BE2C (cell line): ENCODE measurements at regions not wholly inside any gene's neighbourhood (a gene's known extent, or its start where the extent isn't known, plus 50 kb on each side); places are given as distances from the start of the nearest gene placed in this dataset.

Experiments used
- DNase-seq: peaks from one replicate; pipeline ENCODE4 v3.0.0-alpha.2; 2020
- H3K27me3 ChIP-seq: fragments of 250-450 bp; sonication (Bioruptor Pico); 2 replicates; pipeline ENCODE4 v1.5.1; 2020; ENCODE audit warnings: mild to moderate bottlenecking
- H3K36me3 ChIP-seq: fragments of 250-450 bp; sonication (Bioruptor Pico); 2 replicates; pipeline ENCODE4 v1.5.1; 2020; ENCODE audit warnings: mild to moderate bottlenecking
- H3K4me1 ChIP-seq: fragments of 250-450 bp; sonication (Bioruptor Pico); 2 replicates; pipeline ENCODE4 v1.5.1; 2020
- H3K4me3 ChIP-seq: 2 replicates; pipeline ENCODE4 v1.5.1; 2011; ENCODE audit warnings: low read depth, low read length
- H3K9me3 ChIP-seq: fragments of 250-450 bp; sonication (Bioruptor Pico); 2 replicates; pipeline ENCODE4 v1.5.1; 2020
- CTCF ChIP-seq: IDR thresholded peaks from 2 replicates; pipeline ENCODE4 v1.5.1; 2012; ENCODE audit warnings: mild to moderate bottlenecking, low read depth, low read length

GRCh38 chr14:38958589-38958988 is 144.4 kb downstream of the SEC23A start:
- no peak for TF ChIP-seq CTCF
- Histone ChIP-seq H3K4me1 (peaks cover 6% of the 10 kb centered on the region), H3K36me3 (no peaks in the 10 kb centered on the region), H3K4me3 (no peak overlapping the region), H3K9me3 (no peaks in the 10 kb centered on the region), H3K27me3 (no peaks in the 10 kb centered on the region)
- no peak for DNase-seq

GRCh38 chr14:38951451-38951850 is 151.6 kb downstream of the SEC23A start:
- H3K27me3 ChIP-seq, result no peaks in the 10 kb centered on the region
- no peaks in the 10 kb centered on the region; the same call in 1 of the 2 replicates for H3K9me3 ChIP-seq
- no peak for DNase-seq
- no peak for TF ChIP-seq CTCF
- H3K36me3 ChIP-seq, result no peaks in the 10 kb centered on the region
- no peaks in the 10 kb centered on the region; the same call in 1 of the 2 replicates for H3K4me1 ChIP-seq
- no peak overlapping the region for H3K4me3 ChIP-seq

GRCh38 chr14:38950676-38951075 is 152.4 kb downstream of the SEC23A start:
- Histone ChIP-seq H3K27me3 (no peaks in the 10 kb centered on the region), H3K4me3 (no peak overlapping the region), H3K36me3 (no peaks in the 10 kb centered on the region), H3K9me3 (no peaks in the 10 kb centered on the region; the same call in 1 of the 2 replicates), H3K4me1 (no peaks in the 10 kb centered on the region; the same call in 1 of the 2 replicates)
- no peak for TF ChIP-seq CTCF
- DNase-seq, result no peak

- H3K9me3 ChIP-seq, result no peaks in the 10 kb centered on the region; the same call in 1 of the 2 replicates
- H3K36me3 ChIP-seq, result no peaks in the 10 kb centered on the region; the same call in 1 of the 2 replicates
- H3K4me3 ChIP-seq, result no peak overlapping the region
- H3K27me3 ChIP-seq, result no peaks in the 10 kb centered on the region
- no peak for DNase-seq
- TF ChIP-seq CTCF, result no peak
- peaks cover 5% of the 10 kb centered on the region for H3K4me1 ChIP-seq
These were observed 154.5 kb downstream of the SEC23A start for GRCh38 chr14:38948576-38948975.

GRCh38 chr14:38948171-38948570 is 154.9 kb downstream of the SEC23A start:
- no peak for TF ChIP-seq CTCF
- H3K27me3 ChIP-seq, result no peaks in the 10 kb centered on the region
- no peaks in the 10 kb centered on the region; the same call in 1 of the 2 replicates for H3K36me3 ChIP-seq
- H3K4me1 ChIP-seq, result peaks cover 5% of the 10 kb centered on the region
- no peaks in the 10 kb centered on the region; the same call in 1 of the 2 replicates for H3K9me3 ChIP-seq
- H3K4me3 ChIP-seq, result no peak overlapping the region
- DNase-seq, result no peak

- no peak for DNase-seq
- Histone ChIP-seq H3K9me3 (no peaks in the 10 kb centered on the region; the same call in 1 of the 2 replicates), H3K27me3 (no peaks in the 10 kb centered on the region), H3K4me1 (peaks cover 5% of the 10 kb centered on the region), H3K4me3 (no peak overlapping the region), H3K36me3 (no peaks in the 10 kb centered on the region; the same call in 1 of the 2 replicates)
- no peak for TF ChIP-seq CTCF
These were observed 155.7 kb downstream of the SEC23A start for GRCh38 chr14:38947343-38947742.
